GM10266 (cell line): ENCODE measurements at regions not wholly inside any gene's neighbourhood (a gene's known extent, or its start where the extent isn't known, plus 50 kb on each side); places are given as distances from the start of the nearest gene placed in this dataset.

Source experiments
- DNase-seq: peaks from one replicate; pipeline ENCODE4 v3.0.0; 2012; ENCODE audit errors: extremely low spot score
- CTCF ChIP-seq: IDR thresholded peaks from 2 replicates; pipeline ENCODE4 v1.5.1; 2012; ENCODE audit warnings: mild to moderate bottlenecking, low read depth; ENCODE audit not compliant: control insufficient read depth, insufficient read depth; ENCODE audit errors: missing control alignments

DNA sequence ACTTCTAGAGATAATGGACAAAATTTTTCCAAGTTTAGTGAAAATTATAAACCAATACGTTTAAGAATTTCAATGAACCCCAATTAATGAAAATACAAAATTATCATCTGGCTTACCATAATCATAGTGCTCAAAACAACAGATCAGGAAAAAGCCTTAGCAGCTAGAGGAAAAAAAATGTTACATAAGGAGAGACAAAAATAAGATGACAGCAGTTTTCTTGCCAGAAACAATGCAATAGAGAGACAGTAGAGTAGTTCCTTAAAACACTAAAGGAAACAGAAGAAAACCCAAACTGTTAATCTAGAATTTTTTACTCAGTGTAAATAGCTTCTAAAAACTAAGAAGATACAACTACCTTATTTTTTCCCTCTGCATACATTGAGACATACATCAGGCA lies 341.7 kb upstream of the CHORDC1 start:
- DNase-seq: no peak
- TF ChIP-seq CTCF: no peak

- TF ChIP-seq CTCF: no peak
- DNase-seq: no peak
Observed at GRCh38 chr11:90558328-90558865, 335.5 kb upstream of the CHORDC1 start.

DNA sequence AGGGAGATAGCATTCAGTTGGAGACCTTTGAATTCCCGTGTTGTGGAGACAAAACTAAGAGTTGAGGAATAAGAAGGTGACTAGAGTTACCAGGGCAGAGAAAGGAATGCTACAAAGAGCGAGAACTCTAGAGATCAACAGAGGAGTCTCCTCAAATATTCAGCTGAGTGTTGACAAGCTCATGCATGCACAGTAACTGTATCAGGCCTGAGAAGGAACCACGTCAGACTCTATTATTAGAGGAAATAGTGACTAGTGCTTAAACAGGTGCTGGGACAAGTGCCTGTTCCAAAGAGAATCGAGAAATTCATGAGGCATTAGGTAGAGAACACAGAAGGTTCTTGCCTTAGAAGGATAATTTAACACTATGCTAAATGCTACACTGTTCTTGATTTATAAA lies 333.8 kb upstream of the CHORDC1 start:
- TF ChIP-seq CTCF: no peak

GRCh38 chr11:90556026-90556425 lies 333.2 kb upstream of the CHORDC1 start:
- TF ChIP-seq CTCF: no peak
- no peak for DNase-seq

More for the DNA sequence above, 333.8 kb upstream of the CHORDC1 start:
- DNase-seq: no peak

DNA sequence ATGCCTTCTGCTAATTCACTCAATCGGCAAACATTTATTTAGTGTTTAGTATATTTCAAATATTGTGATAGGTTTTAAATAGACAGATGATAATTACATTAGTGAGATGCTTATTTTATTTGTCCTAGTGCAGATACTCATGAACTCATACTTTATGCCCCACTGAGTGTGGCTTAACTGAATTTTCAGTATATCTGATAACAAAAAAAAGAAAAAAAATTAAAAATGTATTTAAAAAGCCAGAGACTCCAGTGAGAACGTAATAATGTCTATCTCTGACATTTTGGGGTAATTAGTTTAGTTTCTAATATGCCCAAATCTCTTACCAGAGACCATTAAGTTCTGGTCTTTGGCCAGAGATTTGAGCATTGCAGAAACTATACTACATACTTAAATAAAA lies 332.6 kb upstream of the CHORDC1 start:
- TF ChIP-seq CTCF: no peak
- no peak for DNase-seq

GRCh38 chr11:90542092-90542491 lies 319.2 kb upstream of the CHORDC1 start:
- no peak for TF ChIP-seq CTCF
- no peak for DNase-seq

DNA sequence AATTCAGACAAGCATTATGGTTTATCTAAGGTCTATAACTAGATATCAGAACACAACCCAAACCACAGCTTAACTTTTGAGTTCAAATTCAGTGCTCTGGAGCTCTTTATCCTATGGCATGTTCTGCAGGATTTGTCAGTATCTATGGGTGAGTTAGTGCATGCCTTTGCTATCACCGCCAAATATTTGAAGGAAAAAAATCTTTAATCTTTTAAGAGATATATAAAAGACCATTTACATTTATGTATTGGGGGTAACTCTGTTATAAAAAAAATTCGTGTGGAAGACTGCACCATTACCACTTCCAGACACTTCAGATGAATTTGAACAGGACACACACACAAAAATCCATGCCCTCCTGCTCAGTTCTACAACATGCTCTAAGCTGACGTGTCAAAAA lies 313.5 kb upstream of the CHORDC1 start:
- no peak for TF ChIP-seq CTCF
- DNase-seq: no peak
